Erythroblast (primary cell): ENCODE measurements at regions not wholly inside any gene's neighbourhood (a gene's known extent, or its start where the extent isn't known, plus 50 kb on each side); places are given as distances from the start of the nearest gene placed in this dataset.
"Not testable (repeated sequence)": the region's sequence is repeated elsewhere in the genome, so short reads cannot be mapped to it uniquely, and the experiment has no call there.

Experiments used
- DNase-seq, 2 experiments: peaks; one replicate each; lab custom pipeline; 2025; lab: John Stamatoyannopoulos, UW
- GATA1 ChIP-seq: IDR thresholded peaks from 2 replicates; pipeline ENCODE4 v1.6.1; 2011; ENCODE audit warnings: low read depth, mild to moderate bottlenecking, control low read depth, low read length, moderate library complexity
- POLR2A ChIP-seq: IDR thresholded peaks from 2 replicates; pipeline ENCODE4 v1.6.1; 2011; ENCODE audit warnings: mild to moderate bottlenecking, low read length

DNA sequence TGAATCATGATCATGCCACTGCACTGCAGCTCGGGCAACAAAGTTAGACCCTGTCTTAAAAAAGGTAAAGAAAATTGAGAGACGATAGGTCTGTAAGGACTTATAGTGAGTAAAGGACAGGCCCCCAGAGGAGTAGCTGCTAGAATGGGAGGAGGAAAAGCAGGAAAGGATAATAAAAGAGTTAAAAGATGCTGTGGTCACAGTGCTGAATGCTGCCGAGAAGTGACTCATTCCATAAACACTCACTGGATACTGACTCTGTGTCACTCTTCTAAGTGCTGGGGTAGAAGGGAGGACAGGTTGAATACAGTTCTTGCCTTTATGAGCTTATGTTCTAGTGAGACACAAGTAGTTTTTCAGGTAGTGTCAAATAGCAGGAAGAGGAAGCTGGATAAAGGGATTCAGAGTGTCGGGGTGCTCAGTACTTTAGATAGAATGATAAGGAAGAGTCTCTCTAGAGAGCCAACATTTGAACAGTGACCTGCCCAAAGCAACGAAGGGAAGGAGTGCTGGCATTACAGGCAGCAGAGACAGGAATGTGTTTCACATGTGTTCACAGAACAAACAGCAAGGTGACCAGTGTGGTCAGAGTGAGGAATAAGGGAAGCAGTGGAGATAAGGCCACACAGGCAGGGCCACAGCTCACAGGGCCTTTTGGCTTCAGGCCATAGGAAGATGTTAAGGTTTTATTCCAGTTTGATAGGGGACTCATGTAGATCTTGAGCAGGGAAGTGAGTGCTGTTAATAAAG lies 1240.5 kb downstream of the UQCRFS1 start:
- TF ChIP-seq POLR2A, result no peak
- no peak for TF ChIP-seq GATA1
- DNase-seq, result no peak

DNA sequence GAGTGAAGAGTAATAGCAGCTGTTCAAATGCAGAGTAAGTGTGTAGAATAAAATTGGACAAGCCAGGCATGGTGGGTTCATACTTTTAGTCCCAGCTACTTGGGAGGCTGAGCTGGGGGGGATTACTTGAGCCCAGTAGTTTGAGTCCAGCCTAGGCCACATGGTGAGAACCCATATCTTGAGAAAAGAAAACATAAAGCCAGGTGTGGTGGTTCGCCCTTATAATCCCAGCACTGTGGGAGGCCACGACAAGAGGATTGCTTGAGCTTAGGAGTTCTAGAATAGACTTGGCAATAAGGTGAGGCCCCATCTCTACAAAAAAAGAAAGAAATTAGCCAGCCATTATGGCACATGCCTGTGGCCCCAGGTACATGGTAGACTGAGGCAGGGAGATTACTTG lies 1241.1 kb downstream of the UQCRFS1 start:
- DNase-seq, result no peak
- no peak for TF ChIP-seq POLR2A
- no peak for TF ChIP-seq GATA1

DNA sequence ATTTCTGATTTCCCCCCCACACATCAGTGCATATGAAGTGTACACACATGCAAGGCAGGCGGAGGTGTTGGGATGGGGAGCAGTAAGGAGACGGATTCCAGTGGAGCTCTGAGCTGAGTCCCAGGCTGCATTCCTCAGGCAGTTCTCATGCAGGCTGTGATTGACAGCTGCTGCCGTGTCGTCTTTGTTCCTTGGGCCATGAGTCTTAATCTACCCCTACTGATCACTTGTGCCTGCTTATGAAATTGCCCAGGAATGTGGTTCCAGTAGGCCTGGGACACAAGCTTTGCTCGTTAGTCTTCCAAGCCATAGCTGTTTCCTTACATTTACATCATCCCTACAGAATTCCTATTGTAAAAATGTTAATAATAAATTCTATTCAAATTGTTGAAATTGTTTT lies 1241.9 kb downstream of the UQCRFS1 start:
- no peak for TF ChIP-seq GATA1
- no peak for TF ChIP-seq POLR2A
- DNase-seq, result no peak

DNA sequence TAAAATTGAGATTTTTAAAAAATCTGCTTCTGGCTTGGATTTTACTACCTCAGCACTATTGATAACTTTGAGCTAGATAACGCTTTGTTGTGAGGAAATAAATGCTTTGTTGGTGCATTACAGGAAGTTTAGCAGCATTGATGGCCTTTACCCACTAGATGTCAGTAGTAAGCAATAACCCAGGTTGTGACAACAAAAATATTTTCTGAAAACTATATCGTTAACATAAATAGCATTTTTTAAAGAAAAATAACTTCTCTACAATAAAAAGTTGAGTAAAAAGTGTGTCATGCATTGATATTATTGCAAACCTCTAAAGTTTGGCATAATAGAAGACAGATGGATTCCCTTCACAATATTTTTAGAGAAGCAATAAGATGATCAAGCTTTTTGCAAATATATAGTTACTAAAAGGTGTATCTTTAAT lies 1246.5 kb downstream of the UQCRFS1 start:
- DNase-seq, result peak in 1 of 2 experiments; percentile 4
- TF ChIP-seq GATA1, result no peak

DNA sequence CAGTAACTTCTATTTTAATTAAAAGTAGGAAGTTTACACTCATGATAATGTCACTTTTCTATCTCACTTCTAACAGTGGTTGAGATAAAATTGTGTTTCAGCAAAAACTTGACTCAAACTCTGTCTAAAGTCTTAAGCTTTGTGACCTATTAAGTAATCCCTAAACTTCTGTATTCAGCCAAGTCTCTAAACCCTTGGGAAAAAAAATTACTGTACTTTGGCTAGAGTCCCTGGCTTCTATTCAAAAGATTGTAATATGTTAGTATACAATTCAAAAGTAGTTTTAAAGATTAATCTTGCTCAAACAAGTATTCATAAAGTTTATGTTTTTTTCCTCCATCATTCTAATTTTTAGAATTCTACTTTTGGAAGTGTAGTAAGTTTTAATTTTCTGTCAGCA lies 1248.8 kb downstream of the UQCRFS1 start:
- TF ChIP-seq GATA1 (no peak), POLR2A (no peak)

DNA sequence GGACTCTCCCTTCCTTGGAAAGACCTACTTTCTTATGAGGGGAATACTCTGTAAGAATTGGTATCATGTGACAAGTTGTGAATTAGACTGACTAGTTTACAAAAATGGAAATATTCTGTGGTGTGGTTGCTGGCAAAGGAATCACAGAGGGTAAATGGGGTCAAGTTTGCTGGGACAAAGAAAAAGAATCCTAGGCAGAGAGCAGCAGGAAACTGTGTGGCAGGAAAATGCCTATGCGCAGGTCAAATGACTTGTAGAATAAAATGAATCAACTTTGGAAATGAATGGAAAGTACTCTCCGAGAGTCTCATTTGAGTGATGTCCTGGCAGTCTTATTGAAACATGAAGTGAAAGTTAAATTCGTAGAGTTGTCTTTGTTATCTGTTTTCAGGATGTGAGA lies 1250.7 kb downstream of the UQCRFS1 start:
- DNase-seq, result no peak
- TF ChIP-seq POLR2A (no peak), GATA1 (no peak)

More for the DNA sequence above, 1248.8 kb downstream of the UQCRFS1 start:
- DNase-seq, result no peak

DNA sequence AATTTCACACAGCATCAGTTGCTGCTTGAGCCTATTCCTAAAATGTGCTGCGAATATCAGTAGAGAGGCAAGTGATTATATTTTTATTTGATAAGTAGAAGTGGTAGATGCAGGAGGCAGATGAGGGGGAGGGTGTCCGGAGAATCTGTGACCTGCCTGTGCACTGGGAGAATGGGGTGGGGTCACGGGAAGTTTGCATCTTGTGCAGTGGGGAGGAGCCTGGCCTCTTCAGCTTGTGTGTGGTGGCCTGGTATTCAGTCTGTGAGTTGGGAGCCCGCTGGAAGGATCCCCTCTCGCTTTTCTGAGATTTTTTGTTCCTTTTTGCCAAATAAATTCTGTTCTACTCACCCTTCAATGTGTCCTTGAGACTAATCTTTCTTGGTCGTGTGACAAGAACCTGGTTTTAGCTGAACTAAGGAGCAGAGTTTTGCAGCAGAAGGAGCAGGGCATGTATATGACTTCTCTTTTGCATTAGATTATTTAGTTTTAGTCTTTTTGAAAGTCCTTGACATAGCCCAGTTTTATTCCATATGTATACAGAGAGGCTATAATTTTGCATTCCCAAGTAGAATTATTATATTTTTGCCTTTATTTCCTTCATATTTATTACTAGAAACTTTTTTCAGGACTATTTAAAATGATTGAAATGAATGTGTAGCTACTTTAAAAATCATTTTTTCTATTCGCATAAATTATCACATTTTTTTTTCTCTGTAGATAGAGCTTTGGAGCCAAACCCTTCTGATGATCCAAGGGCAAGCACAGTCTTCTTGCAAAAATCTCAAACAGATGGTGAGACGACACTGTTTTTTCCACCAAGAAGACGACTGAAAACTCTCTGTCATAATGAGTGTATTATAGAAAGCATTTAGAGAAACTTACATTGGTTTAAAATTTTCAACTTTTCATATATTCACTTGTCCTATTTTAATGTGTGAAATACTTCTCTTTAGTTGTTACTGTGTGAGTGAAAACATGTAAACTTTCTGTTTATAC lies 1257.2 kb downstream of the UQCRFS1 start:
- DNase-seq, result no peak
- TF ChIP-seq GATA1 (no peak), POLR2A (no peak)

DNA sequence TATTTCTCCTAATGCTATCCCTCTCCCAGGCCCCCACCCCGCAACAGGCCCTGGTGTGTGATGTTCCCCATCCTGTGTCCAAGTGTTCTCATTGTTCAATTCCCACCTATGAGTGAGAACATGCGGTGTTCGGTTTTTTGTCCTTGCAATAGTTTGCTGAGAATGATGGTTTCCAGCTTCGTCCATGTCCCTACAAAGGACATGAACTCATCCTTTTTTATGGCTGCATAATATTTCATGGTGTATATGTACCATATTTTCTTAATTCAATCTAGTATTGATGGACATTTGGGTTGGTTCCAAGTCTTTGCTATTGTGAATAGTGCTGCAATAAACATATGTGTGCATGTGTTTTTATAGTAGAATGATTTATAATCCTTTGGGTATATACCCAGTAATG lies 1270.3 kb downstream of the UQCRFS1 start:
- not testable (repeated sequence) for DNase-seq

DNA sequence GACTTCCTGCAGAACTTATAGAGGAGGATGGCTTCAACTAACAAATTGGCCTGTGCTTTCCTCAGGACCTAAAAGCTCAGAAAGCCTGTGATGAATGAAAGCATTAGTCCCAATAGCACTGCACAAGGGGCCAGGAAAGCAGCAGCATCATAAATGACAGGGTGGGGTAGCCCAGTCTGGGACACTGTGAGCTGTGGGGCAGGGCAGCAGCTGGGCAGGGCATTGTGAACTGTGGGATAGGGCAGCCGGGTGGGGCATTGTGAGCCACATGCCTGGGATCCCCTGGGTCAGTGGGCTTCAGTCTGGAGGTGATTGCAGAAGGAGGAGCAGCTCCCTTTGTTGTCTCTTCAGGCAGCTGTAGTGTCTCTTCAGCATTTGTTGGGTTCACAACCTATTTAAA lies 1276.8 kb downstream of the UQCRFS1 start:
- no peak for DNase-seq
- TF ChIP-seq POLR2A, result no peak
- no peak for TF ChIP-seq GATA1

DNA sequence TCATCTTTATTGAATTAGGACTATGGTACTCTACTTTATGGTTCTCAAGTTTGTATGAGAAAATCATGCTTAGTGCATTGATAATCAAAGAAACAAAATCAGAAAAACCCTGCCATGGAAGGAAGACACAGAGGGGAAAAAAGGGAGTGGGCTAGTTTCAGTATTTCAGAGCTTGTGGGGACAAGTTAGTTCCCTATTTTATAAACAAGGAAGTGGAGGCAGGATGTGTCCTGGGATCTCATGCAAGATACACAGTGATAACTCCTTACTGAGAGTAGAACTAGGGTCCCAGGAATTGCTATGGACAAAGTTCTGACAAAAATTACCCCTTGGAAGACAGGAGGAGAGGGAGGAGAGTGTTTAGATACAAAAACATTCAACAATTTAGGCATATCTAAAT lies 1277.3 kb downstream of the UQCRFS1 start:
- TF ChIP-seq GATA1 (no peak), POLR2A (no peak)
- DNase-seq, result no peak

DNA sequence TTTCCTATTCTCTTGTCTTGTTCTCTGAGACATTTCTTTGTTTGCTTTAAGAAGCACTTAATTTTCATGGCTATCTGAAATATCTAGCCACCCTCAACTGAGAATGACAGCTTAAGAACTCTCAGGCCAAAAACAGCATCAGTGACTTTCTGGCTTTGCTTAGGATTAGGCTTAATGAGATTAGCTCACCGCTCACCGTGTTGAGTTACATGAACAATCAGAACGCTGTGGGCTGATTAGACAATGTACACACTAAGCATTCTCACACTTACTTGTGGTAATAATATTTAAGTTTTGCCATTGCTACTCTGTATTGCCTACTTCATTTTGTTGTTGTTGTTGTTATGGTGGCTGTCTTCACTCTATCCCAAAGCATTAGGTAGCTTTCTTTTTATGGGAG lies 1283.6 kb downstream of the UQCRFS1 start:
- DNase-seq, result no peak
- TF ChIP-seq GATA1 (no peak), POLR2A (no peak)

DNA sequence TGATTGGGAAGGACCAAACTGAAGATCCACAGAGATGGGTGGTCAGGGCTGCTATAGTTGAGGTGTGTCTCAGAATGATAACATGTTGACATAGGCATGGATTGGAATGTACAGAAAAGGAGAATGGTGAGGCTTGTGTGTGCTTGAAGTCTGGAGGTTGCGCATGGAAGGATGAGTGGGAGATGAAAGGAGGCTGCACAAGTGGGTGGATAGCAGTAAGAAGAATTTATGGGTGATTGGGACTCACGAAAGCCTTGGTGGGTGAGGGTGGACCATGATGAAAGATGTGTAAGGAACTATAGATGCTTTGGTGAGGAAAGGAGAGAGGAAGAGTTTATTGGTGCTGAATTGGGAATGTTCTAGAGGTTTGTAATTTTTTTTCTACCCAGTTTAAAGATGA lies 1287.7 kb downstream of the UQCRFS1 start:
- no peak for DNase-seq
- TF ChIP-seq GATA1, result no peak
- no peak for TF ChIP-seq POLR2A

DNA sequence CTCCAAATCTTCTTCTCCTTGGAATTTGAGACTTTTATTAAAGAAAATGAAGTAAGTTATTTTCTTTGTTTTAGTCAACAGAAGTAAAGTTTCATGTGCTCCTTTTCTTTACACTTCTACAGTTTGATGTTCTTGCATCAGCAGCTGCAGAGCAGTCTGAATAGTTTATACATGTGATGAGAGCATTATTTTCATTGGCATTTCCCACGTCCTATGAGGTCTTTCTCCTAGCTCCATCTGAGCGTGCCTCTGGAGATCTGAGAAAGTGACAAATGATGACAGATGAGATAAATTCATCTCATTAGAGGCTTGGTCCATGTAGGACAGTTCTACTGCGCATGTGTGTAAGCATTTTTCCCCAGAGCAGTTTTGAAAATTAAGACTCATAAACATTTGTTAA lies 1290.0 kb downstream of the UQCRFS1 start:
- TF ChIP-seq POLR2A (no peak), GATA1 (no peak)
- DNase-seq, result no peak

DNA sequence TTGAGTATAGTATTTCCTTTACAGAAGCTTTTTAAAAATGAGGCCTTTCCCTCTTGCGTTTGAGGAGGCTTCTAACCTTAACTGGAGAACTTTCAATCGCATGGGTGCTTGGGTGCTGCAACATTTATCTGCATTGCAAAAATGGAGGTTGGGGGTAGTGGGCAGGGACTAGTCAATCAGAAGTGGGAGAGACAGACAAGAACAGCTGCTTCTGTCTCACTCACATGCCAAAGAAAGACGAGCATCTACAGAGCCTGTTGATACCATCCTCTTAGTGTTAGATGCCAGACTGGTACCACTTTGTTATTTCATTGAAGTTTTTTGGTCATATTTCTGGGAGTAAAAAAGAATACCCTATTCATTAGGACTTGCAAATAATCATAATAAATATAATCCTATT lies 1292.2 kb downstream of the UQCRFS1 start:
- TF ChIP-seq POLR2A, result no peak
- TF ChIP-seq GATA1, result no peak
- no peak for DNase-seq

DNA sequence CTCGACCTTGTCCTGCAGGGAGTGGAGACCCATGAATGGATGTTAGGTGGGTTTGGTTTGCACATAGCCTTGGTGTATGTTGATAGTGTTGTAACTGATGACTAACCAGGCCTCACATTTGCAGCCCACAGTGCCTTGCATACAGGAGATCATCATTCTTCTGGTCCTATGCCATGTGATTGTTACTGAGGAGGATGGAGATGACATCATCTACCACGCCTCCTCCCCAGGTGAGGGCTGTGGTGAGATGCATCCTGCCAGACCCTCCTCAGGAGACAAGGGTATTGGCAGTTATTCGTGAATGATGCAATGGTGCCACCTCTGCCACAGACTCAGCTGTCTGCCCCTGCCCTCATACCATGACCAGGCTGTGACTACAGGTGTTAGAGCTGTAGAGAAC lies 1294.1 kb downstream of the UQCRFS1 start:
- DNase-seq, result no peak
- no peak for TF ChIP-seq POLR2A
- no peak for TF ChIP-seq GATA1
